IMR-90 (cell line): ENCODE measurements at regions not wholly inside any gene's neighbourhood (a gene's known extent, or its start where the extent isn't known, plus 50 kb on each side); places are given as distances from the start of the nearest gene placed in this dataset.
"Not testable (repeated sequence)": the region's sequence is repeated elsewhere in the genome, so short reads cannot be mapped to it uniquely, and the experiment has no call there.

ENCODE experiments used
- ATAC-seq: fragments of 200-7000 bp; cut with Tn5 transposase; 2 replicates; pipeline ENCODE4 v1.9.1; 2020; ENCODE audit warnings: low read depth, mild to moderate bottlenecking, moderate library complexity
- BruUV-seq: library from RNA; stranded (reverse); fragments of 400-500 nt; replicated peaks from 2 replicates; lab custom pipeline; 2021; lab: Mats Ljungman, UMichigan
- CTCF ChIA-PET: fragments of 300-600 bp; formaldehyde crosslinking; extraction: SDS; loops from one replicate; lab custom pipeline; 2021; ENCODE audit warnings: antibody characterized with exemption; lab: Yijun Ruan, JAX
- POLR2A ChIA-PET: fragments of 300-600 bp; sonication (Branson Sonifier 250); formaldehyde crosslinking; loops from one replicate; lab custom pipeline; 2022; ENCODE audit warnings: antibody characterized with exemption; ENCODE audit not compliant: unreplicated experiment; lab: Charles Lee
- DNase-seq: peaks from one replicate; pipeline ENCODE4 v3.0.0; 2013
- H2AFZ ChIP-seq: replicated peaks from 2 replicates; pipeline ENCODE3; 2013; ENCODE audit warnings: low read length, mild to moderate bottlenecking; ENCODE audit not compliant: poor library complexity
- H2AK5ac ChIP-seq: 2 replicates; pipeline ENCODE4 v1.6.1; 2013; ENCODE audit warnings: low read depth, low read length, inconsistent platforms
- H2AK9ac ChIP-seq: replicated peaks from 2 replicates; pipeline ENCODE3; 2013; ENCODE audit warnings: mild to moderate bottlenecking, low read depth, low read length, moderate library complexity; ENCODE audit not compliant: poor library complexity
- H2BK120ac ChIP-seq: 2 replicates; pipeline ENCODE4 v1.6.1; 2013; ENCODE audit warnings: low read depth, low read length, inconsistent platforms
- H2BK15ac ChIP-seq: 3 replicates; pipeline ENCODE4 v1.6.1; 2013; ENCODE audit warnings: low read depth, low read length, inconsistent platforms
- H2BK20ac ChIP-seq: 2 replicates; pipeline ENCODE4 v1.6.1; 2013; ENCODE audit warnings: low read depth, mild to moderate bottlenecking, inconsistent platforms, low read length, moderate library complexity
- H2BK5ac ChIP-seq: 2 replicates; pipeline ENCODE4 v1.6.1; 2013; ENCODE audit warnings: mild to moderate bottlenecking, low read depth, low read length, inconsistent platforms; ENCODE audit not compliant: poor library complexity, severe bottlenecking
- H3K14ac ChIP-seq: replicated peaks from 2 replicates; pipeline ENCODE4 v1.6.1; 2013; ENCODE audit warnings: low read depth, low read length, inconsistent platforms
- H3K18ac ChIP-seq: 2 replicates; pipeline ENCODE4 v1.6.1; 2013; ENCODE audit warnings: low read depth, low read length, control low read depth
- H3K23ac ChIP-seq: 2 replicates; pipeline ENCODE4 v1.6.1; 2013; ENCODE audit warnings: low read depth, low read length, inconsistent platforms
- H3K27ac ChIP-seq: 2 replicates; pipeline ENCODE4 v1.5.1; 2013; ENCODE audit warnings: mild to moderate bottlenecking, control low read depth, low read length; ENCODE audit not compliant: insufficient read depth
- H3K27me3 ChIP-seq: 2 replicates; pipeline ENCODE4 v1.6.1; 2013; ENCODE audit warnings: low read length; ENCODE audit not compliant: control insufficient read depth, insufficient read depth
- H3K36me3 ChIP-seq: 2 replicates; pipeline ENCODE4 v1.6.1; 2013; ENCODE audit warnings: low read length, mixed read lengths; ENCODE audit not compliant: control insufficient read depth, insufficient read depth
- H3K4ac ChIP-seq: 2 replicates; pipeline ENCODE4 v1.6.1; 2013; ENCODE audit warnings: low read depth, low read length, inconsistent platforms
- H3K4me1 ChIP-seq: 2 replicates; pipeline ENCODE4 v1.6.1; 2013; ENCODE audit warnings: low read length, mixed read lengths; ENCODE audit not compliant: control insufficient read depth, insufficient read depth
- H3K4me2 ChIP-seq: 2 replicates; pipeline ENCODE4 v1.6.1; 2013; ENCODE audit warnings: low read depth, mild to moderate bottlenecking, control low read depth, low read length, moderate library complexity
- H3K4me3 ChIP-seq: 2 replicates; pipeline ENCODE4 v1.5.1; 2013; ENCODE audit warnings: low read depth, mild to moderate bottlenecking, control low read depth, low read length, moderate library complexity; ENCODE audit not compliant: insufficient read depth
- H3K56ac ChIP-seq: 2 replicates; pipeline ENCODE4 v1.6.1; 2013; ENCODE audit warnings: low read length, inconsistent platforms; ENCODE audit not compliant: insufficient read depth; ENCODE audit errors: extremely low read depth
- H3K79me1 ChIP-seq, 2 experiments: 2 replicates each; pipeline ENCODE4 v1.6.1; 2013; ENCODE audit warnings: low read length in 2 of 2, inconsistent platforms in 1 of 2, low read depth in 1 of 2
- H3K9ac ChIP-seq: 2 replicates; pipeline ENCODE4 v1.6.1; 2013; ENCODE audit warnings: low read depth, low read length, control low read depth
- H3K9me1 ChIP-seq: 2 replicates; pipeline ENCODE4 v1.6.1; 2013; ENCODE audit warnings: low read length, inconsistent platforms; ENCODE audit not compliant: insufficient read depth
- H3K9me3 ChIP-seq: 2 replicates; pipeline ENCODE4 v1.6.1; 2013; ENCODE audit warnings: low read length; ENCODE audit not compliant: control insufficient read depth, insufficient read depth
- H4K20me1 ChIP-seq: 2 replicates; pipeline ENCODE4 v1.6.1; 2013; ENCODE audit warnings: low read length, inconsistent platforms; ENCODE audit not compliant: insufficient read depth
- H4K5ac ChIP-seq: 2 replicates; pipeline ENCODE4 v1.6.1; 2013; ENCODE audit warnings: mild to moderate bottlenecking, low read depth, low read length, control low read depth
- H4K8ac ChIP-seq, 2 experiments: 2 replicates each; pipeline ENCODE4 v1.6.1; 2013; ENCODE audit warnings: low read depth in 2 of 2, low read length in 2 of 2, control low read depth in 1 of 2, inconsistent platforms in 1 of 2
- H4K91ac ChIP-seq: 2 replicates; pipeline ENCODE4 v1.6.1; 2013; ENCODE audit warnings: low read depth, low read length, inconsistent platforms; ENCODE audit not compliant: insufficient read depth
- BHLHE40 ChIP-seq: fragments of 150-350 bp; IDR thresholded peaks from 2 replicates; pipeline ENCODE4 v1.6.1; 2016; ENCODE audit warnings: mild to moderate bottlenecking, low read depth, low read length
- MAFK ChIP-seq: IDR thresholded peaks from 2 replicates; pipeline ENCODE4 v1.6.1; 2012; ENCODE audit warnings: low read depth, low read length, improper control_type of control experiment
- NFE2L2 ChIP-seq: fragments of 150-350 bp; IDR thresholded peaks from 2 replicates; pipeline ENCODE4 v1.6.1; 2016; ENCODE audit warnings: low read depth, mild to moderate bottlenecking, low read length
- WGBS, 2 experiments: methylation state at CpG; one replicate each; pipeline versions ENCODE4 v1.1.5 to v1.1.7; 2013; ENCODE audit warnings: missing lambda C conversion rate in 2 of 2; ENCODE audit not compliant: insufficient read length in 1 of 2; ENCODE audit errors: extremely low coverage in 2 of 2; 5-methylcytosine and 5-hydroxymethylcytosine counted together
- dilution Hi-C: fragments of 300-500 bp; cut with HindIII; formaldehyde crosslinking; loops from one replicate; pipeline ENCODE4 v1.14.3; 2018; ENCODE audit warnings: low sequenced_read_pairs; ENCODE audit not compliant: unreplicated experiment
- in situ Hi-C: fragments of 300-500 bp; cut with MboI; formaldehyde crosslinking; loops from 3 replicates; pipeline ENCODE4 v1.14.3; 2019; ENCODE audit warnings: low sequenced_read_pairs, inconsistent platforms, mixed read lengths
- intact Hi-C: fragments of 100-400 bp; cut with micrococcal nuclease; formaldehyde crosslinking; loops from 2 replicates; pipeline ENCODE4 v1.10.0; 2022
- TF ChIP-seq, protein P1 (sequence below): fragments of 150-350 bp; IDR thresholded peaks from 2 replicates; pipeline ENCODE4 v1.6.1; 2017; ENCODE audit warnings: mild to moderate bottlenecking, antibody characterized with exemption, low read length, low read depth
- TF ChIP-seq, protein P2 (sequence below): fragments of 150-350 bp; IDR thresholded peaks from 2 replicates; pipeline ENCODE4 v1.6.1; 2016; ENCODE audit warnings: low read depth, mild to moderate bottlenecking, low read length, moderate library complexity, borderline replicate concordance

DNA sequence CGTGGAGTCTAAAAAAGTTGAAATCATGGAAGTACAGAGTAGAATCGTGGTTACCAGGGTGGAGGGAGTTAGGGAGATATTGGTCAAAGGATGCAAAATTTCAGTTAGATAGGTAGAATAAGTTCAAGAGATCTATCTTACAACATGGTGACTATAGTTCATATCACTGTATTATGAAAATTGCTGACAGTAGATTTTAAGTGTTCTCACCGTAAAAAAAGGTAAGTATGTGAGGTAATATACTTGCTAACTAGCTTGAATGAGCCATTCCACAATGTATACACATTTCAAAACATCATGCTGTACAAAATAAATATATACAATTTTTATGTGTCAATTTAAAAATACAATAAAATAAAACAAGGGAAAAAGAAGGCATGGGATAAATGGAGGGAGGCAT, 392.1 kb downstream of the CAAP1 start:
- Histone ChIP-seq H3K18ac (no peak overlapping the region), H2AFZ (no peak overlapping the region), H3K27me3 (no peaks in the 10 kb centered on the region), H4K5ac (no peak overlapping the region), H3K9ac (no peak overlapping the region), H3K14ac (no peak overlapping the region), H3K79me1 (no peaks in the 10 kb centered on the region), H3K9me1 (no peaks in the 10 kb centered on the region), H2BK120ac (no peak overlapping the region), H3K4me3 (no peak overlapping the region), H2BK20ac (no peak overlapping the region), H2BK5ac (no peak overlapping the region), H4K8ac (no peak overlapping the region), H2AK9ac (no peak overlapping the region), H4K20me1 (no peaks in the 10 kb centered on the region), H3K9me3 (peaks cover 2% of the 10 kb centered on the region; the same call in 1 of the 2 replicates), H3K36me3 (no peaks in the 10 kb centered on the region), H3K56ac (no peak overlapping the region), H4K91ac (no peak overlapping the region), H3K23ac (no peak overlapping the region), H2BK15ac (no peak overlapping the region), H2AK5ac (no peak overlapping the region), H3K4me2 (no peak overlapping the region), H3K4ac (no peak overlapping the region), H3K4me1 (no peaks in the 10 kb centered on the region), H3K27ac (no peak overlapping the region)
- DNase-seq = no peak
- WGBS, 2 experiments = no CpG with 5 or more reads among the region's 3 CpGs
- in situ Hi-C loops (no loop called here), intact Hi-C loops (no loop called here), dilution Hi-C loops (no loop called here)
- BruUV-seq = no TSS peak
- TF ChIP-seq NFE2L2 (no peak), BHLHE40 (no peak), MAFK (peak; percentile 49)
- TF ChIP-seq, protein P1, sequence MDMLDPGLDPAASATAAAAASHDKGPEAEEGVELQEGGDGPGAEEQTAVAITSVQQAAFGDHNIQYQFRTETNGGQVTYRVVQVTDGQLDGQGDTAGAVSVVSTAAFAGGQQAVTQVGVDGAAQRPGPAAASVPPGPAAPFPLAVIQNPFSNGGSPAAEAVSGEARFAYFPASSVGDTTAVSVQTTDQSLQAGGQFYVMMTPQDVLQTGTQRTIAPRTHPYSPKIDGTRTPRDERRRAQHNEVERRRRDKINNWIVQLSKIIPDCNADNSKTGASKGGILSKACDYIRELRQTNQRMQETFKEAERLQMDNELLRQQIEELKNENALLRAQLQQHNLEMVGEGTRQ = no peak
- TF ChIP-seq, protein P2, sequence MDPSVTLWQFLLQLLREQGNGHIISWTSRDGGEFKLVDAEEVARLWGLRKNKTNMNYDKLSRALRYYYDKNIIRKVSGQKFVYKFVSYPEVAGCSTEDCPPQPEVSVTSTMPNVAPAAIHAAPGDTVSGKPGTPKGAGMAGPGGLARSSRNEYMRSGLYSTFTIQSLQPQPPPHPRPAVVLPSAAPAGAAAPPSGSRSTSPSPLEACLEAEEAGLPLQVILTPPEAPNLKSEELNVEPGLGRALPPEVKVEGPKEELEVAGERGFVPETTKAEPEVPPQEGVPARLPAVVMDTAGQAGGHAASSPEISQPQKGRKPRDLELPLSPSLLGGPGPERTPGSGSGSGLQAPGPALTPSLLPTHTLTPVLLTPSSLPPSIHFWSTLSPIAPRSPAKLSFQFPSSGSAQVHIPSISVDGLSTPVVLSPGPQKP = no peak
- CTCF ChIA-PET = no interaction called here
- POLR2A ChIA-PET = no interaction called here
- no peak for ATAC-seq

DNA sequence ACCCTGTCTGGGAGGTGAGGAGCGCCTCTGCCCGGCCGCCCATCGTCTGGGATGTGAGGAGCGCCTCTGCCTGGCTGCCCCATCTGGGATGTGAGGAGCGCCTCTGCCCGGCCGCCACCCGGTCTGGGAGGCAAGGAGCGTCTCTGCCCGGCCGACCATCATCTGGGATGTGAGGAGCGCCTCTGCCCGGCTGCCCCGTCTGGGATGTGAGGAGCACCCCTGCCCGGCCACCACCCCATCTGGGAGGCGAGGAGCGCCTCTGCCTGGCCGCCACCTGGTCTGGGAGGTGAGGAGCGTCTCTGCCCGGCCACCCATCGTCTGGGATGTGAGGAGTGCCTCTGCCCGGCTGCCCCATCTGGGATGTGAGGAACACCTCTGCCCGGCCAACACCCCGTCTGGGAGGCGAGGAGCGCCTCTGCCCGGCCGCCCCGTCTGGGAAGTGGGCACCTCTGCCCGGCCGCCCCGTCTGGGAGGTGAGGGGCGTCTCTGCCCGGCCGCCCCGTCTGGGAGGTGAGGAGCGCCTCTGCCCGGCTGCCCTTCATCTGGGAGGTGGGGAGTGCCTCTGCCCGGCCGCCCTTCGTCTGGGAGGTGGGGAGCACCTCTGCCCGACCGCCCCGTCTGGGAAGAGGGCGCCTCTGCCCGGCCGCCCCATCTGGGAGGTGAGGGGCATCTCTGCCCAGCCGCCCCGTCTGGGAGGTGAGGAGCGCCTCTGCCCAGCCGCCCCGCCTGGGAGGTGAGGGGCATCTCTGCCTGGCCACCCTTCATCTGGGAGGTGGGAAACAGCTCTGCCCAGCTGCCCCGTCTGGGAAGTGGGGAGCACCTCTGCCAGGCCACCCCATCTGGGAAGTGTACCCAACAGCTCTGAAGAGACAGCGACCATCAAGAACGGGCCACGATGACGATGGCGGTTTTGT, 399.7 kb downstream of the CAAP1 start:
- H2BK120ac ChIP-seq, H3K18ac ChIP-seq, H3K14ac ChIP-seq, H4K91ac ChIP-seq, H4K20me1 ChIP-seq, H4K5ac ChIP-seq, H2BK15ac ChIP-seq, intact Hi-C loops, H4K8ac ChIP-seq, H3K27ac ChIP-seq, BruUV-seq, H2BK5ac ChIP-seq, H3K56ac ChIP-seq, H3K27me3 ChIP-seq, H3K9ac ChIP-seq, H2AK9ac ChIP-seq, H3K36me3 ChIP-seq, DNase-seq, POLR2A ChIA-PET, H2AFZ ChIP-seq, H3K23ac ChIP-seq, CTCF ChIA-PET, H3K4me2 ChIP-seq, H2BK20ac ChIP-seq, H3K4ac ChIP-seq, H3K9me1 ChIP-seq, H2AK5ac ChIP-seq, ATAC-seq, dilution Hi-C loops, H3K79me1 ChIP-seq, in situ Hi-C loops, H3K4me1 ChIP-seq, H3K4me3 ChIP-seq: not testable (repeated sequence)
- peaks cover 17% of the 10 kb centered on the region for H3K9me3 ChIP-seq
- 93% methylated on average over 6 of the region's 59 CpGs; no CpG with 5 or more reads in 1 of the 2 experiments for WGBS, 2 experiments
